ENCODE measurements at regions not wholly inside any gene's neighbourhood (a gene's known extent, or its start where the extent isn't known, plus 50 kb on each side); places are given as distances from the start of the nearest gene placed in this dataset.

GRCh38 chr11:115623021-115623451 is 118.8 kb upstream of the CADM1 start:
- H3K4me3 ChIP-seq (ENCODE audit: low read depth, low read length): no peak overlapping the region
- TF ChIP-seq CTCF (IDR thresholded peaks at IDR 0.05; ENCODE audit: low read depth, low read length): no peak

GRCh38 chr11:115618428-115618827 is 114.2 kb upstream of the CADM1 start:
- no peak for TF ChIP-seq CTCF (IDR thresholded peaks at IDR 0.05; ENCODE audit: low read depth, low read length)

DNA sequence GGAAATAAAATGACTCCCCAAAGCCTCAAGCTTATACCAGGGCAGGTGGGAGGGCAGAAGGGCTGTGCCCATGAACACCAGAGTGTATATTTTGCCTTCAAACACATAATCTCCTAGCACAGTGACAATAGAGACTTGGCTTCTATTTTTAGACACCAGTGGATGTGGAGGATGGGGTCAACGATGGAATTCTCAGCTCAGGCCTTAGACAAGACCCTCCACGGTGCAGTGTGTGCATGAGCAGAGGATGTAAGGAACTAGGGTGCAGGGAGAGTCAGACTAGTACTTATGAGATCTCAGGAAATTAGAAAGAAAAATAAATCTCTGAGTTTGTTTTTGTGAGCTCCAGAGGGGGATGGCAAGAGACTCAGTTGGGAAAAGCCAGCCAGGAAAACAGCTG is 113.6 kb upstream of the CADM1 start:
- no peak for TF ChIP-seq CTCF (IDR thresholded peaks at IDR 0.05; ENCODE audit: low read depth, low read length)
- no peak overlapping the region for H3K4me3 ChIP-seq (ENCODE audit: low read depth, low read length)

More at GRCh38 chr11:115618428-115618827, 114.2 kb upstream of the CADM1 start:
- H3K4me3 ChIP-seq (ENCODE audit: low read depth, low read length): no peak overlapping the region

GRCh38 chr11:115616971-115617370 is 112.8 kb upstream of the CADM1 start:
- no peak for TF ChIP-seq CTCF (IDR thresholded peaks at IDR 0.05; ENCODE audit: low read depth, low read length)

GRCh38 chr11:115613986-115614632 is 109.9 kb upstream of the CADM1 start:
- no peak overlapping the region for H3K4me3 ChIP-seq (ENCODE audit: low read depth, low read length)
- no peak for TF ChIP-seq CTCF (IDR thresholded peaks at IDR 0.05; ENCODE audit: low read depth, low read length)

More at GRCh38 chr11:115616971-115617370, 112.8 kb upstream of the CADM1 start:
- no peak overlapping the region for H3K4me3 ChIP-seq (ENCODE audit: low read depth, low read length)

GRCh38 chr11:115613004-115613403 is 108.8 kb upstream of the CADM1 start:
- TF ChIP-seq CTCF (IDR thresholded peaks at IDR 0.05; ENCODE audit: low read depth, low read length): no peak
- H3K4me3 ChIP-seq (ENCODE audit: low read depth, low read length): no peak overlapping the region

GRCh38 chr11:115612046-115612730 is 108.0 kb upstream of the CADM1 start:
- TF ChIP-seq CTCF (IDR thresholded peaks at IDR 0.05; ENCODE audit: low read depth, low read length): no peak

More at GRCh38 chr11:115612046-115612730, 108.0 kb upstream of the CADM1 start:
- no peak overlapping the region for H3K4me3 ChIP-seq (ENCODE audit: low read depth, low read length)
